ENCODE measurements at regions not wholly inside any gene's neighbourhood (a gene's known extent, or its start where the extent isn't known, plus 50 kb on each side); places are given as distances from the start of the nearest gene placed in this dataset.

GRCh38 chr11:106548406-106548805, 469.9 kb downstream of the GUCY1A2 start:
- no peak for TF ChIP-seq CTCF (conservative IDR thresholded peaks at IDR 0.05)
- TF ChIP-seq ZFX (IDR thresholded peaks at IDR 0.05), result no peak
